ENCODE measurements at regions not wholly inside any gene's neighbourhood (a gene's known extent, or its start where the extent isn't known, plus 50 kb on each side); places are given as distances from the start of the nearest gene placed in this dataset.

DNA sequence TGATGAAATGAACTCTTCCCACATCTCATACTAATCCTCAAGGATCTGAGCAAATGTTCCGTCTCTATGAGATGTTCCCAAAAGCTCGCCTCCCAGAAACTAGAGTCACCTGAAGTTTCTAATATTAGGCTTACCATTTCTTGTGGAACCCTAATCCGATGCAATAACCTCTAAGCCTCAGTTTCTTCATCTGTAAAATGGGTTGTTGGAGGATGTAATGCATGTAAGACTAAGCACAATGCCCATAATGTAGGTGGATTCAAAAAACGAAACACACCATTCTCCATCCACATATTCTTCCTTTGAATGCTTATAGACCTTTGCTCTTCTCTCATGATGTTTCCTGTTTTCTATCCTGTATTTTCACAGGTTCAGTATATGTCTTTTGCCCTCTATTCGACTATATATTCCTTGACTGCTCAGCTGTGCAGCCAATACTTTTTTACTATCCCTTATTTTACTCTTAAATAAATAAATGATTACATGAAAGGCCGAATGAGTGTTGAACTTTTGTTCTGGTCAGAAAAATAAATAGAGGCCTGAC, 307.3 kb upstream of the G2E3 start:
- Histone ChIP-seq H3K18ac (ENCODE audit: insufficient read length, low read depth, low read length) (no peak overlapping the region), H2AK5ac (ENCODE audit: insufficient read length, low read length) (no peak overlapping the region), H3K23me2 (ENCODE audit: insufficient read length, low read depth, low read length, poor library complexity, severe bottlenecking) (no peaks in the 10 kb centered on the region), H3K79me2 (ENCODE audit: insufficient read depth, low read length) (no peaks in the 10 kb centered on the region), H3K56ac (ENCODE audit: insufficient read length, low read depth, low read length) (no peak overlapping the region), H2AFZ (ENCODE audit: low read length) (no peak overlapping the region), H3K14ac (ENCODE audit: insufficient read depth, low read length) (no peak overlapping the region), H3K4me1 (ENCODE audit: insufficient read depth, low read length) (no peaks in the 10 kb centered on the region; the same call in 1 of the 2 replicates), H3T11ph (ENCODE audit: low read length) (no peak overlapping the region), H4K20me1 (ENCODE audit: control insufficient read depth, insufficient read depth, insufficient read length) (no peaks in the 10 kb centered on the region), H3K9me3 (ENCODE audit: control insufficient read depth, low read depth, low read length) (no peaks in the 10 kb centered on the region), H2BK5ac (ENCODE audit: insufficient read length, low read length) (no peak overlapping the region), H2BK12ac (ENCODE audit: insufficient read length, low read depth, low read length) (no peak overlapping the region), H2BK20ac (ENCODE audit: low read depth, low read length, poor library complexity, severe bottlenecking) (no peak overlapping the region), H4K8ac (replicated peaks; ENCODE audit: insufficient read length, low read depth, low read length) (no peak overlapping the region), H4K91ac (ENCODE audit: insufficient read length, low read depth, low read length) (no peak overlapping the region), H2BK15ac (ENCODE audit: low read depth, low read length) (no peak overlapping the region), H4K5ac (ENCODE audit: insufficient read length, low read depth, low read length) (no peak overlapping the region), H3K4me2 (ENCODE audit: insufficient read depth, insufficient read length, low read length) (no peak overlapping the region), H3K4ac (ENCODE audit: low read depth, low read length) (no peak overlapping the region), H3K9ac (ENCODE audit: extremely low read depth, insufficient read length, low read length) (no peak overlapping the region), H3K27ac (ENCODE audit: insufficient read length, low read depth, low read length) (no peak overlapping the region), H3K23ac (ENCODE audit: insufficient read length, low read depth, low read length) (no peak overlapping the region), H3K79me1 (ENCODE audit: insufficient read depth, low read depth, low read length, poor library complexity, severe bottlenecking) (no peaks in the 10 kb centered on the region), H2BK120ac (ENCODE audit: low read depth, low read length, poor library complexity, severe bottlenecking) (no peak overlapping the region), H3K27me3 (ENCODE audit: insufficient read depth, low read length) (no peaks in the 10 kb centered on the region)
- Mint-ChIP-seq H3K4me1 (peaks cover 12 to 17% of the 10 kb centered on the region in 2 experiments), H3K27ac (no peak overlapping the region), H3K9me3 (peaks cover 7 to 12% of the 10 kb centered on the region in 2 experiments), H3K36me3 (ENCODE audit: insufficient read depth in 1 of 3, low read depth in 3 of 3) (peaks cover 0 to 8% (median 0%) of the 10 kb centered on the region in 3 experiments; a peak in 3 of 7 replicates), H3K4me3 (no peak overlapping the region), H3K27me3 (ENCODE audit: low read depth) (no peaks in the 10 kb centered on the region; the same call in 1 of the 2 replicates)
- WGBS (ENCODE audit: extremely low coverage, insufficient read length, low lambda C conversion rate): no CpG with 5 or more reads among the region's 6 CpGs
- no peak for DNase-seq
- TF ChIP-seq, protein P1, sequence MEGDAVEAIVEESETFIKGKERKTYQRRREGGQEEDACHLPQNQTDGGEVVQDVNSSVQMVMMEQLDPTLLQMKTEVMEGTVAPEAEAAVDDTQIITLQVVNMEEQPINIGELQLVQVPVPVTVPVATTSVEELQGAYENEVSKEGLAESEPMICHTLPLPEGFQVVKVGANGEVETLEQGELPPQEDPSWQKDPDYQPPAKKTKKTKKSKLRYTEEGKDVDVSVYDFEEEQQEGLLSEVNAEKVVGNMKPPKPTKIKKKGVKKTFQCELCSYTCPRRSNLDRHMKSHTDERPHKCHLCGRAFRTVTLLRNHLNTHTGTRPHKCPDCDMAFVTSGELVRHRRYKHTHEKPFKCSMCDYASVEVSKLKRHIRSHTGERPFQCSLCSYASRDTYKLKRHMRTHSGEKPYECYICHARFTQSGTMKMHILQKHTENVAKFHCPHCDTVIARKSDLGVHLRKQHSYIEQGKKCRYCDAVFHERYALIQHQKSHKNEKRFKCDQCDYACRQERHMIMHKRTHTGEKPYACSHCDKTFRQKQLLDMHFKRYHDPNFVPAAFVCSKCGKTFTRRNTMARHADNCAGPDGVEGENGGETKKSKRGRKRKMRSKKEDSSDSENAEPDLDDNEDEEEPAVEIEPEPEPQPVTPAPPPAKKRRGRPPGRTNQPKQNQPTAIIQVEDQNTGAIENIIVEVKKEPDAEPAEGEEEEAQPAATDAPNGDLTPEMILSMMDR (conservative IDR thresholded peaks at IDR 0.05): no peak

All from H9 (cell line).